Embryonic facial prominence (tissue), 1 donor: ENCODE measurements at regions not wholly inside any gene's neighbourhood (a gene's known extent, or its start where the extent isn't known, plus 50 kb on each side); places are given as distances from the start of the nearest gene placed in this dataset.

Experiments
- DNase-seq: peaks from one replicate; pipeline ENCODE4 v3.0.0-alpha.2; 2016; ENCODE audit errors: extremely low spot score

DNA sequence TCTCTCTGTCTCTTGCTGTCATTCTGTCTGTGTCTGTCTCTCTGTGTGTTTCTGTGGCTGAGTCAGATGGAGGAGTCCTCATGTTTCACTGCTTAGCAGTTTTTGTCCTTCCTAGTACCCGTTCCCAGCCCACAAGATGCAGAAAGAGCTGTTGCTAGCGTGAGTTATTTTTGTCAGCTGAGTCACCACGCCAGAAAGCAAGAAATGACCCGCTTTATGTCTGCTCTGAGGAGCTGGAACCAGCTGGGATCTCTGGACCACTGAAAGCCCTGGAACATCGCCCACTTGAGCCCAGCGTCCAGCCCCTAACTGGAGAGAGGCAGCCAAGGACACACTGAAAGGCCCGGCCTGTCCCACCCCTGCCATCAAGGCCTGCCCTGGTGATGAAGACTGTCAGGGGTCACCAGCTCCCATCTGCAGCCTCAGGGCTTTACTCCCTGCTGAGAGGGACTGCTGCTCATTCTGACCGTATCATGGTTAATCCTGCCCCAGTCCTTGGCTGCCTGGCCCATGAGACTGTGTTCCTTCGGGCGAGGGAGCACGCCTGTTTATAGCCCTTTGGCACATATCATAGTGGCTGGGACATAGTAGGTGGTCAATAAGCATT is 101.7 kb upstream of the TPM1 start:
- DNase-seq, result no peak

DNA sequence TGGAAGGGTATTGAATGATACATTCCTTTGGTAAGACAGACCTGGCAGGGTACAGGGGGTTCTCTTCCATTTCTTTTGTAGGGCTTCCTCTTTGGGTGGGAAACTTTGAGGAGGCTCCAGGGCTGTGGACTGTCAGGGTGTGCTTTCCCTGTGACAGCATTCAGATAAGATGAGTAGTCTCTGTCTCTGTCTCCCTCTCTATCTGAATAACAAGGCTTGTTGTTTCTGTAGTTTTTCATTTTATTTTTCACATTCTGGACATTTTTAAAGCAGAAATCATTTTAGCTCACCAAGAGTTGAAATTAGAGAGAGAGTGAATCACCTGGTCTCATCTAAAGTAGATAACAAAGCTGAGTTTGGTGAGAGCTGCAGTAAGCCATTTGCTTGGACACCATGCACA is 100.8 kb upstream of the TPM1 start:
- DNase-seq, result no peak

DNA sequence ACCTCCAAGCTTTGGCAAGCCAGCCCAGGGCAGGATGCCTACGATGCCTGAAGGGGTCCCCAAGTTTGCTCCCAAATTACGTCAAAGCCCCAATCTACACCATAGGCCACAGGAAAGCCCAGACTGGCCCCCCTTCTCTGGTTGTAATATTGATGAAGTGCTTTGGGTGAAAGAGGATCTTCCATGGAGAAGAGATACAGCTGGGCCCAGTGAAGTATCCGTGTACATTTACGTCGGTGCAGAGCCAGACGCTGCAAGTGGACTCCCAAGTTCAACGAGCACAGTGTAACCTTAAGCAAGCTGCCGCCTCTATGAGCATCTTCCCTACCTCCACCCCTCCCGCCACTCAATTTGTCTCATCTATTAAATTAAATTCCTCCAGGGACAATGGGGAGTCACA is 100.1 kb upstream of the TPM1 start:
- DNase-seq, result no peak

DNA sequence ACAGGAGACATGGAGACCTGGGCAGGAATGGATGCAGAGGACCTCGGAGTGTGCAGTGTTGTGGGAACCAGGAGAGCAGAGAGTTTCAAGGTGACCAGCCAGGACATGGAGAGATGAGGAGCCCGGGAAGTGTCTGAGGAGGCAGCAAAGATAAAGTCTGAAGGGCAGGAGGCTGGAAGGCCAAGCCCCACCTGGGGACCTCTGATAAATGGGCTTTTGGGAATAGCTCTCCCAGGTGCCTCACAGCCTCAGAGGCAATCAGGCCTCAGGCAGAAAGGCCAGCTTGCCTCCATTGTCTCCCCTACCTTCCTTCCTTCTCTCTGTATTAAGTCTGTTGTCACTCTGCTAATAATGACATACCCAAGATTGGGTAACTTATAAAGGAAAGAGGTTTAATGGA is 97.5 kb upstream of the TPM1 start:
- DNase-seq, result no peak

DNA sequence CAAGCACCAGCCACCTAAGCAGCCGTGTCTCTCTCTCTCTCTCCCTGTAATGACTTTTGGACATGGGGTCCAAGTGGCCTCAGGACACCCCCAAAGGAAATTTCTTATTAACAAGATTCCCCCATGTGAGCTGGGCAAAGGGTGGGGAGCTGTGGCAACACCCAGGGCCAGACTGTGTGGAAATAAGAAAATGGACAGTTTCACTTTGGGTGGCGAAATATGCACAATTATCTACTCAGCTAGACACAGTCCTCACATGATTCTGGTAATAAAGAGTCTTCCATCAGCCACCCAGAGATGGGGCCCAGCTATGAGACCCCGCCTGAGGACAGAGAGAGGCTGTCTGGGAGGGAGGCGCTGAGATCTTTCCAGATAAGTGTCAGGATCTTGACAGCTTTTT is 96.8 kb upstream of the TPM1 start:
- no peak for DNase-seq

DNA sequence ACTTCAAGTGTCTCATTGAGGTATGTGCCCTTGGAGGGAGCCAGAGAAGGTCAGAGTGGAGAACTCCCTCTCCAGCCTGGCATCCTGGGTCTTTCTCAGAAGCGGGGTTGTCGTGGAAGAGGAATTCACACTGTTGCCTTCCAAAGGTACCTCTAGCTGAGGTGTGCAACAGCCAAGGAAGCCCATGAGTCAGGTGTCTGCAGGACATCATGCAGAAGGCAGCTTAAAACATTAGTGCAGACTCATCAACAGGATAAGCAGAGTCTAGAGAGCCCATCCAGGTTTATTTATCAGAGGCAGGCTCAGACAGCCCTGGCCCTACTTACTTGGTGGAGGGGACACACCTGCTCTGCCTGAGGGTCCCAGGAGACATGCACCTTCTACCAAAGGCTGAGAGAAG is 95.6 kb upstream of the TPM1 start:
- DNase-seq, result no peak

DNA sequence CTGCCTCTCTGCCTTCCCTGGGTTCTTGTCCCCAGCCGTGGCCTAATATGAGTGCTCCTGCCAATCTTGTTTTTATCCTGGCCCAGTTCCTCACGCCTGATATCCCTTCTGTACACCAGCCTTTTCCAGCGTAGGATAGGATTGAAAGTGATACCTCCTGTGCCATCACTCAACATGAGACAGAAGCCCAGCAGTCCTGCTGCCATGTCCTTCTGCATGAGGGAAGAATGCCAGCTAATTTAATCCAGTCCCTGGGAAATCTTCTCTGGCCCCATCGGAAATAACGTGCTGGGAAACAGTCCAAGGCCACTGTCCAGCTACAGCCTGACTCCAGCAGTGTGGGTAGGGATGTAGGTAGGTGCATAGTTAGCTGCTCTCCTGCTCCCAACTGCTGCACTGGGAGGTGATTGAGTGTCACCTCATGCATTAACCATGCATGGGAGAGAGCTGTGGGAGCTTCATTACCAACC is 92.0 kb upstream of the TPM1 start:
- DNase-seq, result no peak

DNA sequence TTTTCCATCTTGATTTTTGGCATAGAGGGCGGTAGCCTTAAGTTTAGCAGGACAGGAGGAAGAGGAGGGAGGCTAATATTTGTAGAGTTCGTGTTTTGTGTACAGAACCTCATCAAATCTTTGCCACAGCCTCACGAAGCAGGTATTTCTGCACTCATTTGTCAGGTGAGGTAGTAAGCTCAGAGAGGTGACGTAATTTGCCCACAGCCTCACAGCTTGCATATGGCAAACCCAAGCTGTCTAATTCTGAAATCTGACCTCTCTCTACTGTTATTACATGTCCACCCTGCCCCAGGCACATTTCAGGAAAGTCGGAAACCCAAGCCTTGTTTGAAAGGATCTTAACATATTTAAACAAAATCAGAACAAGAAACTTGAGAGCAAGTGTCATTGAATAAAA is 91.1 kb upstream of the TPM1 start:
- DNase-seq, result no peak

DNA sequence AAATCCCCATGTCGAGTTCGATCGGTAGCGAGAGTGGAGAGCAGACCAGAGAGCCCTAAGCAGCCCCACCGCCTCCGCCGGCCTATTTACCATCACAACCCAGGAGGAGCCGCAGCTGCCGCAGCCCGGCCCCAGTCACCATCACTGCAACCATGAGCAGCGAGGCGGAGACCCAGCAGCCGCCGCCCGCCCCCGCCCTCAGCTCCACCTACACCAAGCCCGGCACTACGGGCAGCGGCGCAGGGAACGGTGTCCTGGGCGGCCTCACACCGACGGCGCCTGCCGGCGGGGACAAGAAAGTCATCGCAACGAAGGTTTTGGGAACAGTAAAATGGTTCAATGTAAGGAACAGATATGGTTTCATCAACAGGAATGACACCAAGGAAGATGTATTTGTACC is 89.5 kb upstream of the TPM1 start:
- no peak for DNase-seq

DNA sequence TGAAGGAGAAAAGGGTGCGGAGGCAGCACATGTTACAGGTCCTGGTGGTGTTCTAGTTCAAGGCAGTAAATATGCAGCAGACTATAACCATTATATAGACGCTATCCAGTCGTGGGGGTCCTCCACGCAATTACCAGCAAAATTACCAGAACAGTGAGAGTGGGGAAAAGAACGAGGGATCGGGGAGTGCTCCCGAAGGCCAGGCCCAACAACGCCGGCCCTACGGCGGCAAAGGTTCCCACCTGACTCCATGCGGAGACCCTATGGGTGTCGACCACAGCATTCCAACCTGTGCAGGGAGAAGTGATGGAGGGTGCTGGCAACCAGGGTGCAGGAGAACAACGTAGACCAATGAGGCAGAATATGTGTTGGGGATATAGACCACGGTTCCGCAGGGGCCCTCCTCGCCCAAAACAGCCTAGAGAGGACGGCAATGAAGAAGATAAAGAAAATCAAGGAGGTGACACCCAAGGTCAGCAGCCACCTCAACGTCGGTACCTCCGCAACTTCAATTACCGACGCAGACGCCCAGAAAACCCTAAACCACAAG is 89.0 kb upstream of the TPM1 start:
- DNase-seq, result no peak

DNA sequence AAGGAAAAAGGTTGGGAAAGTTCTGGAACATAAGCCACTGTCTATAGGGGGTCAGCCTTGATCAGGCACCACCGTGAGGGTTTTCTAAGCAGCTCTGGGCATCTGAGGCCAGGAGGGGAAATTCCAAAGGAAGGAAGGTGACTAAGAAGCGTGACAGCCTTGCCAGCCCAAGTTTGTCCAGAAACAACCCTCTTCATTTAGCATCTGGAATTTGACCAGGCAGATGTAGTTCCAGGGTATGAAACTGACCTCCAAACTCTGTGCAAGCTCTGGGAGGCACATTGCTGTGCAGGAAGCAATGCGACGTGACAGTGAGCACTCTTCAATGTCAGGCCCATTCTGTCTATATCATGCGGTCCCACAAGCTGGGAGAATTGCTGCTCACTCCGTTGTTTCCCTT is 85.4 kb upstream of the TPM1 start:
- no peak for DNase-seq

DNA sequence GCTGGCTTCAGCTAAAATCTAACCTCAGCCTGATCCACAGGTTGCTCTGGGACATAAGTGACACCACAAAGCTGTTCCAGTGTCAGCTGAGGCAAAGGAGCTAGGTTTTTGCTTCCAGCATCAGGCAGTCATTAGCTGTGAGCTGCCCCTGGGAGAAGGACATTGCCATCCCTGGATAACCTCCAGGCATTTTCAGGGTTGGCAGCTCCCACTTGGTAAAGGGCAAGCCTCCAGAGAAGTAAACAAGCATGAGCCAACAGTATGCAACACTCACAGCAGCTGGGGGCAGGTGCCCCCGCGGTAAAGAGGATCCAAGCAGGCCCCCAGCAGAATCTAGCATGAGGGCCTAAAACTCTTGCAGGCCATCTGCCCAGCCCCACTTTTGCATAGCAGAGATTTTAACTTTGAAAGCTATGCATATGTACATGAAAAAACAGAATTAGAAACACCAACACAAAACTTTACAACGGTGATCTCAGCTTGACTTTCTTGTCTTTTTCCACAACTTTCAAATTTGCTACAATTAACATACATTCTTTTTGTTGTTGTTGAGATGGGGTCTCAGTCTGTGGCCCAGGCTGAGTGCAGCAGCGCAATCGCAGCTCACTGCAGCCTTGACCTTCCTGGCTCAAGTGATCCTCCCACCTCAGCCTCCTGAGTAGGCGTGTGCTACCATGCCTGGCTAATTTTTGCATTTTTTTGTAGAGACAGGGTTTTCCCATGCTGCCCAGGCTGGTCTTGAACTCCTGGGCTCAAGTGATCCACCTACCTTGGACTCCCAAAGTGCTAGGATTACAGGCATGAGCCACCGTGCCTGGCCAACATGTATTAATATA is 83.8 kb upstream of the TPM1 start:
- DNase-seq, result no peak

DNA sequence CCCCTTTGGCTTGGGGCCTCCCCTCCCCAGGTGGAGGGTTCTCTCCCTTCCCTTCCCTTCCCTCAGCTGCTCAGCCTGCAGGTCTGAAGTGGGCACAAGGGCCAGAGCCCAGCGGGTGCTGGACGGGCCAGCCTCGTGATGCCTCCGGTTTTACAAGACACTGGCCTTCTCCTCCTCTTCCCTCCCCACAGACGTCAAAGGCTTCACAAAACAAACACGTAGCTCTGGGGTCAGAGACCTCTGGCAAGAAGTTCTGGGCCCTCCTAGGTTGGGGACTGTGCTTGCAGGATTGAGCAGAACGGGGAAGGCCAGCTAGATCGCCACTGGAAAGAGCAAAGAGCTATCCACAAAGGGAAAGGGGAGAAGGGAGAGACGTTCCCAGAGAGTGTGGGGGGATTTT is 81.4 kb upstream of the TPM1 start:
- DNase-seq, result no peak

DNA sequence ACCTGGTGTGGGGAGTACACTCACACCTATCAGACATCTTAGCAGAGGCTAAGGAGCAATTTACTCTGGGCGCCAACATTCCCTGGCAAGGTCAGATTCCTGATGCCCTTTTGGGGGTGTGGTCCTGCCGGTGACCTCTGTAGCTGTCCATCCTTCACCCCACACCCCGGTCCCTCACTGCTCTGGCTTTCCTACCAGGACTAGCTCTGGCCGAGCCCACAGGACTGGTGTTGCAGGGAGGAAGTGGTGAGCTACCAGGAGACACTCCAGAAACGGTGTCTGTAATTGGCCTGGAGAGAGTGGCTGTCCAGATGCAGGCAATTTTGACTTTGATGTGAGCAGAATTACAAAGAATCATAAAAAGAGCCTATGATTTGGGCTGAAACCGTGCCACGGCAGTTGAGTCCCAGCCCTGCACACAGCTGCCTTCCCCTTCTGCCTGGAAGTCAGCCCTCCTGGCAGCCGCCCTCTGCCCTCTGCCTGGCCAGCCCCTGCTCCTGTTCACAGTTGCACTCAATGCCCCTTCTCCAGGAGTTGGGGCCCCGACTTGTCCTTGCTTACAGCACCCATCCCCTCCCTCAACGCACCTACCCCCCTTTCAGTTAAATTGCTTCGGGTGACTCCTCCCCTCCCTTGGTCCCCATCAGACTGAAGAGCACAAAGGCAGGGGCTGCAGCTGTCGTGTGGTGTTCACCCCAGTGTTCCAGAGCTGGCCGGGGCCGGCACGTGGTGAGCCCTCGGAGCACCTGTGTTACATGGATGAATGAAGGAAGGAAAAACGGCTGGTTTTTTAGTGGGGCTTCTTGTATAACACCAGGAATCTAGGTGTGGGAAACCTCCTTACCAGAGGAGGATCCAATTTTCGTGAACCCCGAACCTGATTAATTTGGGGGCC is 80.2 kb upstream of the TPM1 start:
- DNase-seq, result no peak

DNA sequence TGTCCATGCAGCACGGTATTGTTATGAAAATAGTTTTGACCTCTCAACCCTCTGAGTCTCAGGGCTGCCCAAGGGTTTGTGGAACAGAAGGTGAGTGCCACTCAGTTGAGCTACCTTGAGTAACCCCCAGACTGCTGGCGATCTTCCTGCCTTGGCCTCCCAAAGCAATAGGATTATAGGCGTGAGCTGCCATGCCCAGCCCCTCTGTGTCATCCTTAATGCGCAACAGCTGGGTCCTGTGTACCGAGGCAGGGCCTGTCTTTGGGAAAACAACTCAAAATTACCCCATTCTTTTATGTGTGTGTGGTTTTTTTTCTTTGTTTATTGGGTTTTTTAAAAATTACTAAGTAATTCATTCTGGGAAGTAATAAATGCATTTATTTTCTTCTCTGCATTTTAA is 78.3 kb upstream of the TPM1 start:
- no peak for DNase-seq

DNA sequence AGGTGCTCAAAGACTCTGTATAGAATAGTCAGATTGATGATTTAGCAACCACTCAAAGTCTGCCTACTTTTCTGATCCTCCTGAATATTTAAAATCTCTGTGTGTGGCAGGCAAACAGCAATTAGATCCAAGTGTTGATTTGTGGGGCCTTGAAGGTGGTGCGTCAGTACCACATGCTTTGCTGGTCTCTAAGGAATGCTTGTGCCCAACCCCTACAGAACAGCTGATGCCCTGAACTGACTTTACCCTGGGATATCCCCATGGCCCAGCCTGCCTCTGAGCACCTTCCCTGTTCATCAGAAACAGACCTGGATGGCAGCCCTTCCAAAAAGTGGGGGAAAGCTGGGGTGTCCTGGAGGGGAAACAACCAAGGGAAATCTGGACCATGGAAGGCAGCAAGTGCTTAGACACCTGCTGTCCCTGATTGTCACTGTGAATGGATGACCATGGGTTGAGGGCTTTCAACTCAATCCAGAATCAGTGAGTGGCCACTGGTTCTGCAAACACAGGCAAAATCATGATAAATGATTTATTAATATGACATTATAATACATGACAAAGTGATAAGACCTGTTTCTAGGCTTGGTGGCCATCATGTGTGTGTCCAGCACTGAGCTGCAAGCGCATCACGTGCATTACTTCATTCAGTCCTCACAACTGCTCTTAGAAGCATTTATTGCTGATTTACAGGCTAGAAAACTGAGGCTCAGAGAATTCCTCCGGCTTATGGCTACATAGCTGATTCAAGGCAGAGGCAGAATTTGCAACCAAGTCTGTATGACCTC is 76.1 kb upstream of the TPM1 start:
- DNase-seq, result no peak

DNA sequence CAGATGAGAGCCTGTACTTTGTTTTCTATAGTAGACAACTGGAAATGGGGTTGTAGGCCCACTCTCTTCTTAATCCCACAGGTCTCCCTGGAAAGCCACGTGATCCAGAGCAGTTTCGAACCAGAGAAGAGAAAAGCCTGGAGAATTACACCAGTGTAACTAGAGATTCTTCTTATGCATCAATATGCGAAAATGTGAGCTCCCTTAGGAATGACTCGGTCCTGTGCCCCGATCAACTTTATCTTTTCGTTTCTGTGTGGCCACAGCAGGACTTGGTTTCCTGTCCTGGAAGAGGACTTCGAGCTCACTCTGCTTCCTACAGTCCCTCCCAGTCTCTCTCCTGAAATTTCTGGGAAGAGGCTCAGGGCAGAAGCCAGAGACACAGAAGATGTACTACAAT is 73.8 kb upstream of the TPM1 start:
- DNase-seq, result no peak

DNA sequence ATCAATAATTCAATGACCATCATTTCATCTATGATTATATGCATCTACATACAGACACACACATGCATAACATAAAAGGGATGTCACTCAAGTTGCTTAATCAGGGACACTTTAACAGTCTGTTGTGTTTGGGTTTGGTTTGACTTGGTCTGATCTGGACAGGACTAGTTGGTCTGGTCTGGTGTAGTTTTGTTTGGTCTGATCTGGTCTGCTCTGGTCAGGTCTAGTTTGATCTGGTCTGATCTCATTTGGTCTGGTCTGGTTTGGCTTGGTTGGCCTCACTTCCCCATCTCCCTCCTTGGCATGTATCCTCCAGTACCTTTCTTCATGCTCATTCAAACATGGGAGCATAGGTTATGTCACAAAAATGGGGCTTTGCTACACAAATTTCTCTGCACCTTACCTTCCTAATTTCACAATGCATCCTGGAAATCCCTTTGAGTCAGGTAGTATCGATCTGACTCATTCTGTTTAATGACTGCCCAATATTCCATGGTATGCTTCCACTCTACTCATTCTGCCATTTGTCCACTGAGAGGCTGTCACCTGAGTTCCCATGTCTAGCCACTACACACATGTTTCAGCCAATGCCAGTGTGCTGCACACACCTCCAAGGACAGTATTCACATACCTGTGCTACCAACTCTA is 73.0 kb upstream of the TPM1 start:
- no peak for DNase-seq

DNA sequence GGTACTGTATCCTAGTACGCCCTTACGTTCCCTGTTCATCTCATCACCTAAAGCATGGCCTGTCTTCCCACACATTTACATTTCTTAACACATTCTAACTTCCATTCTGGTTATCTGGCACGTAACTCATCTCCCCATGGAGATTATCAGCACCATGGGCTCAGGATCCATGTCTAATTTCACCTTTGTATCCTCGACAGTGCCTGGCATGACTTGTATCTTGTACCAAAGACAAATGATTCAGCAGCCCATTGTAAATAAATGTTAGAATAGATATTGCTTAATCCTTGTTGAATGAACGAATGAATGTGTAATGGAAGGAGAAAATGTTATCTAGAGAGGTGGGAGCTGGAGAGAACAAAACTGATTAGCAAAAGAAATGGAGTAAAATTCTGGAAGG is 69.7 kb upstream of the TPM1 start:
- no peak for DNase-seq

DNA sequence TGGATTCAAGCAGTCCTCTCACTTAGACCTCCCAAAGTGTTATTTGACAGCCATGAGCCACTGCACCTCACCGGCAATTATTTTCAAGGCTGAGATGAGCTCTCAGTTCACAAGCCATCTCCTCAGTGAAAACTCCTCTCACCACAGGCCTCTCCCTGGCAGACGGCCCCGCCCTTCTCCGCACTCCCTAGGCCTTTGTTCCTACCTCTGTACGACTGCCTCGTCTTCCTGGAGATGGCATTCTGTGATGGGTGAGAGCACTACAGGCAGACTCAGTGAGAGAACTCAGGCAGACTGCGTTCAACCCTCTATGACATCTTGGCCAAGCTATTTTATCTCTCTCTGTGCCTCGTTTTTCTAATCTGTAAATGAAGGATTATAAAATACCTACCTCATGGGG is 67.0 kb upstream of the TPM1 start:
- no peak for DNase-seq

DNA sequence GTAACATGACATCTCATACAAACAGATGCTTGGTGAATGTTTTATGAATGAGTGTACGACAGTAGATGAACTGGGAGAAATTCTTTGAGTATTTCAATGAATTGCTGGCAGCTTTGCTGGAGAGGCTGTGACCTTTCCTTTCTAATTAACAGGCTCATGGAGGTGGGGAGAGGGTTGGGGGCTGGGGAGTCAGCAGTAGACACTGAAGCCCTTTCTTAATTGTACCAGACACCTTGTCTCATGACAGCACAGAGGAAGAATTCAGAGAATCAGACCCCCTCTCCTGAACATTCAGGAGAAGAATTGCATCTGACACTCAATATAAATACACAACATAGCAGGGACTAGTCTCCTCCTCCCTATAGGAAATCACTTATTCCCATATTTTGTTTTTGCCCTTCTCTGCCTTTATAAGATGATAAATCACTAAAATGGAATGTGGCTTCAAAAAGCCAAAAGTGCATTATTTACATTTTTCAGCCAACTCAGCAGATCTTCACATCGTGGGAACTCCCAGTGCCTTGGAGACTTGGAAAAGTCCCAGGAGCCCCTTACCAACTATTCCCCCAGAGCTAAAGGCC is 66.2 kb upstream of the TPM1 start:
- no peak for DNase-seq
